NCI-H748 (cell line): ENCODE measurements at regions not wholly inside any gene's neighbourhood (a gene's known extent, or its start where the extent isn't known, plus 50 kb on each side); places are given as distances from the start of the nearest gene placed in this dataset.

Experiments
- DNase-seq: peaks from one replicate; lab custom pipeline; 2025; ENCODE audit not compliant: unreplicated experiment; lab: John Stamatoyannopoulos, UW

- peak; percentile 52 for DNase-seq
These were observed 314.0 kb upstream of the RSPO3 start for GRCh38 chr6:126804332-126805064.

GRCh38 chr6:126805861-126806260 is 312.6 kb upstream of the RSPO3 start:
- DNase-seq: no peak

- no peak for DNase-seq
These were observed 310.6 kb upstream of the RSPO3 start for GRCh38 chr6:126807876-126808275.

GRCh38 chr6:126811321-126811720 is 307.1 kb upstream of the RSPO3 start:
- DNase-seq: no peak

- DNase-seq: no peak
These were observed 306.5 kb upstream of the RSPO3 start for GRCh38 chr6:126812010-126812409.

- DNase-seq: no peak
These were observed 305.8 kb upstream of the RSPO3 start for GRCh38 chr6:126812651-126813050.

- no peak for DNase-seq
These were observed 297.8 kb upstream of the RSPO3 start for GRCh38 chr6:126820634-126821033.

GRCh38 chr6:126821706-126822105 is 296.8 kb upstream of the RSPO3 start:
- DNase-seq: no peak

GRCh38 chr6:126824226-126824625 is 294.2 kb upstream of the RSPO3 start:
- no peak for DNase-seq

GRCh38 chr6:126824815-126825214 is 293.7 kb upstream of the RSPO3 start:
- no peak for DNase-seq

GRCh38 chr6:126826166-126826714 is 292.2 kb upstream of the RSPO3 start:
- DNase-seq: no peak

- DNase-seq: no peak
These were observed 287.0 kb upstream of the RSPO3 start for GRCh38 chr6:126831461-126831860.

- DNase-seq: no peak
These were observed 275.7 kb upstream of the RSPO3 start for GRCh38 chr6:126842769-126843168.

GRCh38 chr6:126848119-126848518 is 270.4 kb upstream of the RSPO3 start:
- no peak for DNase-seq

GRCh38 chr6:126867641-126868040 is 250.8 kb upstream of the RSPO3 start:
- no peak for DNase-seq

- DNase-seq: no peak
These were observed 245.1 kb upstream of the RSPO3 start for GRCh38 chr6:126873351-126873750.

- DNase-seq: no peak
These were observed 244.7 kb upstream of the RSPO3 start for GRCh38 chr6:126873791-126874190.

- DNase-seq: no peak
These were observed 242.0 kb upstream of the RSPO3 start for GRCh38 chr6:126876446-126876845.

GRCh38 chr6:126880964-126881363 is 237.5 kb upstream of the RSPO3 start:
- no peak for DNase-seq

- DNase-seq: no peak
These were observed 232.4 kb upstream of the RSPO3 start for GRCh38 chr6:126886106-126886505.

GRCh38 chr6:126888727-126889725 is 229.4 kb upstream of the RSPO3 start:
- no peak for DNase-seq

- DNase-seq: no peak
These were observed 228.4 kb upstream of the RSPO3 start for GRCh38 chr6:126890055-126890454.
